SK-N-SH (cell line): ENCODE measurements at regions not wholly inside any gene's neighbourhood (a gene's known extent, or its start where the extent isn't known, plus 50 kb on each side); places are given as distances from the start of the nearest gene placed in this dataset.

Experiments used
- POLR2AphosphoS5 ChIP-seq: IDR thresholded peaks from 2 replicates; pipeline ENCODE4 v1.6.1; 2012; ENCODE audit warnings: low read depth, low read length
- SMC3 ChIP-seq: IDR thresholded peaks from 2 replicates; pipeline ENCODE4 v1.6.1; 2012; ENCODE audit warnings: low read depth, low read length, improper control_type of control experiment
- TAF1 ChIP-seq: IDR thresholded peaks from 2 replicates; pipeline ENCODE4 v1.6.1; 2012; ENCODE audit warnings: low read depth, mild to moderate bottlenecking, low read length, moderate library complexity, borderline replicate concordance
- TF ChIP-seq, protein P1 (sequence below): fragments of 150-350 bp; IDR thresholded peaks from 2 replicates; pipeline ENCODE4 v1.6.1; 2017; ENCODE audit warnings: antibody characterized with exemption, low read length, low read depth, borderline replicate concordance

DNA sequence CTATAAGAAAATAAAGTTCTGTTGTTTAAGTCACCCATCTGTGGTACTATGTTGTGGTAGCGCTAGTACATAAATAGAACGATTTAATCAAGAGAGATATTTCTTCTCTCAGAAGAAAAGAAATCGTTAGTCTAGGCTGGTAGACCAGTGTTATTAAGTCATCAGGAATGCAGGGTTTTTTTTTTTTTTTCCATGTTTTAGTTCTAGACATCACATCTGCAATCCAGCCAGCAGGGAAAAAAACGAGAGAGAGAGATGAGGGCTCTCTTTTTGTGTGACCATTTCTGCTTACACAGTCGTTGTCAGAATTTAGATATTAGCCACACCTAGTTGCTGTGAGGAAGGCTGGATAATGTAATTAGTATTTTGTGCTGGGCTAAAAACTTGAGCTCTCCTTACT, 417.4 kb downstream of the TMA16 start:
- TF ChIP-seq, protein P1, sequence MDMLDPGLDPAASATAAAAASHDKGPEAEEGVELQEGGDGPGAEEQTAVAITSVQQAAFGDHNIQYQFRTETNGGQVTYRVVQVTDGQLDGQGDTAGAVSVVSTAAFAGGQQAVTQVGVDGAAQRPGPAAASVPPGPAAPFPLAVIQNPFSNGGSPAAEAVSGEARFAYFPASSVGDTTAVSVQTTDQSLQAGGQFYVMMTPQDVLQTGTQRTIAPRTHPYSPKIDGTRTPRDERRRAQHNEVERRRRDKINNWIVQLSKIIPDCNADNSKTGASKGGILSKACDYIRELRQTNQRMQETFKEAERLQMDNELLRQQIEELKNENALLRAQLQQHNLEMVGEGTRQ: no peak
- TF ChIP-seq TAF1 (no peak), POLR2AphosphoS5 (no peak), SMC3 (no peak)
